Activated T-cell treated with anti-CD3 and anti-CD28 coated beads, Interleukin-2, amount 50 U/mL, for 48 hours (primary cell): ENCODE measurements at regions not wholly inside any gene's neighbourhood (a gene's known extent, or its start where the extent isn't known, plus 50 kb on each side); places are given as distances from the start of the nearest gene placed in this dataset.

Experiments used
- DNase-seq, 2 experiments: peaks; one replicate each; pipeline ENCODE4 v3.0.0-alpha.2; 2020

GRCh38 chr9:107213080-107213479 is 70.0 kb upstream of the RAD23B start:
- DNase-seq = no peak

- DNase-seq = peak; percentile 37 to 39
Observed at GRCh38 chr9:107213561-107214028, 69.5 kb upstream of the RAD23B start.

GRCh38 chr9:107214381-107214780 is 68.7 kb upstream of the RAD23B start:
- DNase-seq = no peak

- no peak for DNase-seq
Observed at GRCh38 chr9:107214915-107215314, 68.2 kb upstream of the RAD23B start.

GRCh38 chr9:107215381-107215780 is 67.7 kb upstream of the RAD23B start:
- no peak for DNase-seq

- no peak for DNase-seq
Observed at GRCh38 chr9:107216329-107216728, 66.8 kb upstream of the RAD23B start.

DNA sequence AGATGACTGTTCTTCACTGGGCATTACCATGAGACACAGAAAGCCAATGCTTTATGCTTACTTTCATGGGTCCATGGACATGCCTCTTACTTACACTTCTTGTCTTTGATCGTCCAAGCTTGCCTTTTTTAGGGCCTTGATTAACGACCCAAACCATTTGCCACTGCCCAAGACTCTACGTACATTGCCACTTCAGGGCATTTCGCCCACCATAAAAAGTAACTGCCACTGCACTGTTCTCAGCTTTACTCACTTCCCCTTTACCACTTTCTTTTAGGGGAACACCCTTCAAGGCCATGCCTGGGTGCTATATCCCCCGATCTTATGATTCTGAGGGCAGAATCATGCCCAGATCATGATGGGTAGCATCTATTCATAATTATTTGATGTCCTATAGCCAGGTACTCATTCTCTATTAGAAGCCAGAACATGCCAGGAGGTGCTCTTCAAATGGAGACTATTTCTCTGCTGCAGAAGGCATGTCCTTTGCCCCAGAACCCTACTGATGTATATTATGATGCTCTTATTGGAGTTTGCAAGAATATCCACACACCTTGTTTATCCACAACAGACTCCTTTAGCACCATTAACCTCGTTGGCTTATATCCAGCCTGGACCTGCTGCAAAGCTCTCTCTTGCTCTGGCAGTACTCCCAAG is 64.1 kb upstream of the RAD23B start:
- no peak for DNase-seq

DNA sequence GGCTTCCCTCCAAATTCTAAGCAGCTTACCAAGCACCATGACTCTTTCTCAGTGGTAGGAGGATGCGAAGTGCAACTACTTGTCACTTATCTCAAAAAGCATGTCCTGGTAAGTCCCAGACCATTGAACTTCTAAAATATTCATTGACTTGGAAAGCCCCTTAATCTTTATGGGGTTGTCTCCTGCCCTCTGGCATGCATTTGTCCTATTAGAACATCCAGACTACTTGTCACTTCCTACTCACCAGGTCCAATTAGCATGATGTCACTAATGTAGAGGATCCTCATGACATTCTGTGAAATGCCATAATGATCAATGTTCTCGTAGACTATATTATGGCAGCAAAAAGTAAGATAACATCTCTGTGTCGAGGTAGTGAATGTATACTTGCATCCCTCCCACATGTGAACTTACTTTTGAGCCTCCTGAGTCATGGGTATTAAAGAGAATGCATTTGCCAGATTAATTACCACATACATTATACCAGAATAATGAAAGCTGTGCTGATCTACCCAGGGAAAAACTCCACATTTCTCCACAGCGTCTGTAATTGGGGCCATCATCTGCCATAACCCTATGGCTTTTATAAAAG is 63.5 kb upstream of the RAD23B start:
- DNase-seq = no peak

- no peak for DNase-seq
Observed at GRCh38 chr9:107221321-107221720, 61.8 kb upstream of the RAD23B start.

GRCh38 chr9:107222020-107222522 is 61.0 kb upstream of the RAD23B start:
- DNase-seq = no peak

DNA sequence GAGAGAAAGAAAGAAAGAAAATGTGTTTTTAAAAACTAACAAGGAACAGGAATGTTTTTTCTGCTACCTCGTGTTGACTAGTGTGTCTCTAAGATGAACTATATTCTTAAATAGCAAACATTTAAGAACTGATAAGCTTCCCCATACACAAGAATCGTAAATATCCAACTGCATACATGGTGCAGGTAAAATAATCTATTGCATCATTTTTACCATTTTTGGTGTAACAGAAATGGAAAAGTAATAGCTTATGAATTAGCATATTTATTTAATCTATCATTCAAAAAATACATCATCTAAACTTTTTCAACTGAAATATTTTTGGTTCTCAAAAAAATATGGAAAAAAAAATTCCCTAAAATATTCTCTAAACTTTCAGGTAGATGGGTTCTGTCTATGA is 59.7 kb upstream of the RAD23B start:
- no peak for DNase-seq

GRCh38 chr9:107224252-107224651 is 58.8 kb upstream of the RAD23B start:
- no peak for DNase-seq

- no peak for DNase-seq
Observed at GRCh38 chr9:107226421-107226820, 56.7 kb upstream of the RAD23B start.

DNA sequence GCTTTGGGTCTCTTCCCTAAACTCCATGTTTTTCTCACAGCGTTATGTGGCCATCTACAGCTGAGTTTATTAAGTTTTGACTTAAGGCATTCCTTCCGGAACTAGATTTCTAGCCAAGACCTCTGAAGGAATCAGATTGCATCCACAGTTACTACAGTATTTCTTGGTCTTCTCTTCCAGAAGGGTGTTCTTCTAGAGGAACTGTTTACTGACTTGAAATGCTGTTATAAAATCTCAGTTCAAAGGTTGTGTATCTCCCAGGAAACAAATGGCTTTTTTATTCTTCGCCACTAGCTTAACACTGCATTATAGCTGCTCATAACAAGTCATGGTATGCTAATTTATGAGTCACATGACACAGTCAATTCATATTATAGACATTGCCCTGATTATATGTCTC is 55.3 kb upstream of the RAD23B start:
- DNase-seq = no peak

DNA sequence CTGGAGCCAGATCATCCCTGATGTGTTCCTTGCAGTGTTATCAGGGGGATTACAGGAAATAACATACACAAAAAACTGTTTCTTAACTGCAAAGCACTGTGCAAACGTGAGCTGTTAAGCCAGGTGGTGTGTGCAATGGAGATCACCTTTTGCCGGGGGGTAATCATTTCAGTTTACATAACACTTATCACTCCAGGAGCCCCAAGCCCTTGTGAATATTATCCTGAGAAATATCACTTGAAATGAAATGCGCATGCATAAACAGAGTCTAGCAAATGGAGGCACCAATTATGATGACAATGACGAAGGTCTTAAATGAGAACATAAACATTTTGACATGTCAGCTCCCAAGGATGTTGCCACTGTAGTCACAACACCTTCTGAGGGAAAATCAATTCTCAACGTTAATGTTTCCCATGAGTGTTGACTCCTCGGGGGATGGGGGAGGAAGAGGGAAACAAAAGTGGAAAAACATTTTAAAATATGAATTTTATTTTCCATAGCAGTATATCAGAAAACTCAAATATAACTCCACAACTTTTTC is 54.5 kb upstream of the RAD23B start:
- no peak for DNase-seq

DNA sequence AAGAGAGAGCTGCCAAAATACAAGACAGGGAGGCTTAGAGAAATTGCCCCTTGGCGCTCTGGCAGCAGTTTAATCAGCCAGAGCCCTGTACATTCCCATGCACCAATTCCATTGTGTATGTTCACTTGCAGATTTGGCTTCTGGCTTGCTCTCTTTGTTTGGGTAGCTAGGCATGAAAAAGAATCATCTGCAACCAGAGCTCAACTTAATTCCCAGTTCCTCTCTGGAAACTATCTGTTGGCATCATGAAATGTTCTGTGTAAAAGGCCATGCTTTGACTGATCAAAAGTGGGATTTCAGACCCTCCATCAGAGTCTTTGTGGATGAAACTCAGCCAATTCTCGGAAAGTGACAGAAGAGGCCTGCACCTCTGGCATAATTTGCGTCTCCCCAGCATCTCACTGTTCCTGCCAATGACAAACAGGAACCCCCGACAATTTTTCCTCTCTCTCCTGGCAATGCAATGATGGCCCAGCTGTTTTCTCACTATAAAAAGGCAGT is 53.8 kb upstream of the RAD23B start:
- DNase-seq = no peak
